ENCODE measurements at regions not wholly inside any gene's neighbourhood (a gene's known extent, or its start where the extent isn't known, plus 50 kb on each side); places are given as distances from the start of the nearest gene placed in this dataset.

DNA sequence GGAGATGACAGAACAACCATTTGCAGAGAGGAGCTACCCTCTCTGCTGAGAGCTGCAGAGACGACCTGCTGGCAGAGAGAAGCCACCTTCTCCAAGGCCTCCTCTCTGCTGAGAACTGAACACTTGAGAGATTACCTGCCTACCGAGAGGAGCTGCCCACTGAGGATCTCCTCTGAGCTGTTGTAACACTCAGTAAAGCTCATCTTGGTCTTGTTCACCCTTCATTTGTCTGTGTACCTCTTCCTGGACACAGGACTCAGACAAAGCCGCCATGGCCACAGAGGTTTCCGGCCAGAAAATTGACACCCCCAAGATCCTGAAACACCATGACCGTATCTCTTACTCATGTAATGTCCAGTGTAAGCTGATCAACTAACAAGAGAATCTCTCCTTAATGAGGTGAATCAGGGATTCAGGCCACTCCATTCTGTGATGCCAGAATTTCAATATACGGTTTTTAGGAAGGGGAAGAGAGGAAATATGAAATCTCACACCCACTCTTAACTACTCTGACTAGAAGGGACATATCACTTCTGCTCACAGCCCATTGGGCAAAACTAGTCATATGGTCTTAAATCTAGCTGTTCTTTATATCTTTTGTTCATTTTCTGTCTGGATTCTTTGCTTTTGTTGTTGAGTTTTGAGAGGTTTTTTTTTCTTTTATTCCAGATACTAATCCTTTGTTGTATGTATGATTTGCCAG is 83.8 kb downstream of the RHOU start:
- TF ChIP-seq EZH2 (IDR thresholded peaks at IDR 0.05; ENCODE audit: borderline replicate concordance, insufficient read depth, low read length, poor library complexity, severe bottlenecking): no peak
- TF ChIP-seq, protein P1, sequence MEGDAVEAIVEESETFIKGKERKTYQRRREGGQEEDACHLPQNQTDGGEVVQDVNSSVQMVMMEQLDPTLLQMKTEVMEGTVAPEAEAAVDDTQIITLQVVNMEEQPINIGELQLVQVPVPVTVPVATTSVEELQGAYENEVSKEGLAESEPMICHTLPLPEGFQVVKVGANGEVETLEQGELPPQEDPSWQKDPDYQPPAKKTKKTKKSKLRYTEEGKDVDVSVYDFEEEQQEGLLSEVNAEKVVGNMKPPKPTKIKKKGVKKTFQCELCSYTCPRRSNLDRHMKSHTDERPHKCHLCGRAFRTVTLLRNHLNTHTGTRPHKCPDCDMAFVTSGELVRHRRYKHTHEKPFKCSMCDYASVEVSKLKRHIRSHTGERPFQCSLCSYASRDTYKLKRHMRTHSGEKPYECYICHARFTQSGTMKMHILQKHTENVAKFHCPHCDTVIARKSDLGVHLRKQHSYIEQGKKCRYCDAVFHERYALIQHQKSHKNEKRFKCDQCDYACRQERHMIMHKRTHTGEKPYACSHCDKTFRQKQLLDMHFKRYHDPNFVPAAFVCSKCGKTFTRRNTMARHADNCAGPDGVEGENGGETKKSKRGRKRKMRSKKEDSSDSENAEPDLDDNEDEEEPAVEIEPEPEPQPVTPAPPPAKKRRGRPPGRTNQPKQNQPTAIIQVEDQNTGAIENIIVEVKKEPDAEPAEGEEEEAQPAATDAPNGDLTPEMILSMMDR (IDR thresholded peaks at IDR 0.05; ENCODE audit: poor library complexity, severe bottlenecking): no peak
- TF ChIP-seq TAF1 (IDR thresholded peaks at IDR 0.05; ENCODE audit: low read depth): no peak
- no peak for TF ChIP-seq EP300 (conservative IDR thresholded peaks at IDR 0.05; ENCODE audit: poor library complexity, severe bottlenecking)
- TF ChIP-seq MXI1 (conservative IDR thresholded peaks at IDR 0.05; ENCODE audit: poor library complexity, severe bottlenecking): no peak
- TF ChIP-seq, protein P2, sequence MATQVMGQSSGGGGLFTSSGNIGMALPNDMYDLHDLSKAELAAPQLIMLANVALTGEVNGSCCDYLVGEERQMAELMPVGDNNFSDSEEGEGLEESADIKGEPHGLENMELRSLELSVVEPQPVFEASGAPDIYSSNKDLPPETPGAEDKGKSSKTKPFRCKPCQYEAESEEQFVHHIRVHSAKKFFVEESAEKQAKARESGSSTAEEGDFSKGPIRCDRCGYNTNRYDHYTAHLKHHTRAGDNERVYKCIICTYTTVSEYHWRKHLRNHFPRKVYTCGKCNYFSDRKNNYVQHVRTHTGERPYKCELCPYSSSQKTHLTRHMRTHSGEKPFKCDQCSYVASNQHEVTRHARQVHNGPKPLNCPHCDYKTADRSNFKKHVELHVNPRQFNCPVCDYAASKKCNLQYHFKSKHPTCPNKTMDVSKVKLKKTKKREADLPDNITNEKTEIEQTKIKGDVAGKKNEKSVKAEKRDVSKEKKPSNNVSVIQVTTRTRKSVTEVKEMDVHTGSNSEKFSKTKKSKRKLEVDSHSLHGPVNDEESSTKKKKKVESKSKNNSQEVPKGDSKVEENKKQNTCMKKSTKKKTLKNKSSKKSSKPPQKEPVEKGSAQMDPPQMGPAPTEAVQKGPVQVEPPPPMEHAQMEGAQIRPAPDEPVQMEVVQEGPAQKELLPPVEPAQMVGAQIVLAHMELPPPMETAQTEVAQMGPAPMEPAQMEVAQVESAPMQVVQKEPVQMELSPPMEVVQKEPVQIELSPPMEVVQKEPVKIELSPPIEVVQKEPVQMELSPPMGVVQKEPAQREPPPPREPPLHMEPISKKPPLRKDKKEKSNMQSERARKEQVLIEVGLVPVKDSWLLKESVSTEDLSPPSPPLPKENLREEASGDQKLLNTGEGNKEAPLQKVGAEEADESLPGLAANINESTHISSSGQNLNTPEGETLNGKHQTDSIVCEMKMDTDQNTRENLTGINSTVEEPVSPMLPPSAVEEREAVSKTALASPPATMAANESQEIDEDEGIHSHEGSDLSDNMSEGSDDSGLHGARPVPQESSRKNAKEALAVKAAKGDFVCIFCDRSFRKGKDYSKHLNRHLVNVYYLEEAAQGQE (IDR thresholded peaks at IDR 0.05; ENCODE audit: borderline replicate concordance): no peak
- TF ChIP-seq POLR2AphosphoS5 (IDR thresholded peaks at IDR 0.05): no peak
